Spleen (tissue), 11 donors: ENCODE measurements at regions not wholly inside any gene's neighbourhood (a gene's known extent, or its start where the extent isn't known, plus 50 kb on each side); places are given as distances from the start of the nearest gene placed in this dataset.
"Not testable (repeated sequence)": the region's sequence is repeated elsewhere in the genome, so short reads cannot be mapped to it uniquely, and the experiment has no call there.

Experiments used
- DNase-seq: peaks from one replicate; pipeline ENCODE4 v3.0.0-alpha.2; 2020
- H3K27ac ChIP-seq, 8 donors: fragments of 200-600 bp; sonication (generic) in 7 of 8; 1 replicate in 4 of 8; 2 replicates in 4 of 8; pipeline versions ENCODE4 v1.5.0 to v1.8.0; 2016 to 2021; ENCODE audit warnings: inconsistent platforms in 4 of 8, mild to moderate bottlenecking in 4 of 8, moderate library complexity in 1 of 8
- H3K27me3 ChIP-seq, 7 donors: fragments of 200-600 bp; sonication (generic) in 6 of 7; replicated peaks in 1 of 7; 1 replicate in 4 of 7; 2 replicates in 3 of 7; pipeline versions ENCODE4 v1.5.0 to v1.8.0; 2016 to 2021; ENCODE audit warnings: inconsistent platforms in 3 of 7, mild to moderate bottlenecking in 1 of 7
- H3K36me3 ChIP-seq, 6 donors: fragments of 200-600 bp; sonication (generic) in 5 of 6; 1 replicate in 4 of 6; 2 replicates in 2 of 6; pipeline versions ENCODE4 v1.5.0 to v1.8.0; 2016 to 2021; ENCODE audit warnings: inconsistent platforms in 2 of 6
- H3K4me1 ChIP-seq, 6 donors: fragments of 200-600 bp; sonication (generic) in 5 of 6; 1 replicate in 3 of 6; 2 replicates in 3 of 6; pipeline versions ENCODE4 v1.5.0 to v1.8.0; 2016 to 2021; ENCODE audit warnings: inconsistent platforms in 3 of 6
- H3K4me3 ChIP-seq, 8 donors: fragments of 200-600 bp; sonication (generic) in 7 of 8; 1 replicate in 4 of 8; 2 replicates in 4 of 8; pipeline versions ENCODE4 v1.5.0 to v1.8.0; 2016 to 2021; ENCODE audit warnings: inconsistent platforms in 4 of 8, mild to moderate bottlenecking in 4 of 8, moderate library complexity in 2 of 8
- H3K9me3 ChIP-seq, 8 donors: fragments of 200-600 bp; sonication (generic) in 7 of 8; 1 replicate in 4 of 8; 2 replicates in 4 of 8; pipeline versions ENCODE4 v1.5.0 to v1.8.0; 2016 to 2021; ENCODE audit warnings: inconsistent platforms in 4 of 8
- CTCF ChIP-seq, 11 experiments: fragments of 200-600 bp in 7 of 11; fragments of 450-650 bp in 4 of 11; sonication (generic) in 4 of 11; IDR thresholded peaks in 8 of 11; conservative IDR thresholded peaks in 3 of 11; 1 replicate in 7 of 11; 2 replicates in 4 of 11; pipeline versions ENCODE4 v1.4.0 to v1.8.0; 2016 to 2021; ENCODE audit warnings: antibody characterized with exemption in 11 of 11, inconsistent platforms in 4 of 11, mild to moderate bottlenecking in 1 of 11
- POLR2A ChIP-seq, 3 donors: fragments of 450-650 bp; IDR thresholded peaks; one replicate each; pipeline ENCODE4 v1.5.1; 2017; ENCODE audit warnings: antibody characterized with exemption in 3 of 3, mild to moderate bottlenecking in 1 of 3
- POLR2AphosphoS5 ChIP-seq, 3 donors: sonication (generic); formaldehyde crosslinking; IDR thresholded peaks; one replicate each; pipeline ENCODE4 v1.5.1; 2017; ENCODE audit warnings: antibody characterized with exemption in 3 of 3
- WGBS, 5 donors: extraction: QIAGEN DNeasy Blood & Tissue Kit in 3 of 5; methylation state at CpG; one replicate each; pipeline versions ENCODE4 v1.1.5 to v1.1.7; 2013 to 2018; 5-methylcytosine and 5-hydroxymethylcytosine counted together
- intact Hi-C: fragments of 100-400 bp; cut with DNase I; formaldehyde crosslinking; loops from one replicate; pipeline ENCODE4 v1.15.0; 2023; ENCODE audit warnings: low total_unique reads
- donor health status: healthy with polysubstance abuse.
- donor health status: DM: no; HTN: no; CAD: no; lungs with moderate emphysema.
- donor health status: DM: no; HTN: no; CAD: no.
- donor health status: Bipolar disorder and iron deficiency.
- donor health status: healthy.
- donor health status: DM: no; HTN: no; CAD: no.
- donor health status: DM: yes; HTN: yes; CAD: no.

DNA sequence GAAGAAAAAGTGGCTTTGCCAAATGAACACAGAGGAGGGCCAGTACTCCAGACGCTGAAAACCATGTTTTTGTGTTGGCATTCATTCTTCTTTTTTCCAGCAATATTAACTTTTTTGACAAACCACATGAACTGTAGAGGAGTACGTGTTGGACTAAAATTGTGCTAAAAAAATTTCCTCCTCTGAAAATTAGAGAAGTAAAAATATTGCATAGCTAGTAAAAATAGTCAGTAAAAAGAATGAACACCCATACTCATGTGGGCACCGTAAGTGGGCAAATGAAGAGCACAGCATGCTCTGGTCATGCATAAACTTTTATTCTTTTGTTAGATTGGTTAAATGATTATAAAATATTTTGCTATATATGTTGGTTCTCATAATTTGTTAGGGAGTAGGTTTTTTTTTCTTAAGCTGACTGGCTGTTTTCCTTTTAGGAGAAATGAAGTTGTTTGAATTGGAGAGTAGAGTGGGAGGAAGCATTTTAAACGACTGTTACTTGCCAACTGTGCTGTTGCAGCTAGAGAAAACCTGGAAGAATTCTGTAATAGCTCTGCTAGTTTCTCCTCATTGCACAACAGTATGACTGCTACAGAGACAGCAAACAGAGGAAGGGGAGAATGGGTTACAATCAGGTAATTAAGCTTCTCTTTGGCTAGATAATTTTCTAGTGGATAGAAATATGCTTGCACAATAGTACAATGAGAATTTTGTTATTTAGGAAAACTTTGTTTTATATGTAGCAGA lies 222.4 kb downstream of the KCTD12 start:
- Histone ChIP-seq H3K4me3 (no peak overlapping the region), H3K4me1 (peaks cover 0 to 10% (median 3%) of the 10 kb centered on the region in 6 donors), H3K27me3 (no peaks in the 10 kb centered on the region), H3K9me3 (no peaks in the 10 kb centered on the region), H3K36me3 (no peaks in the 10 kb centered on the region), H3K27ac (peak overlapping the region in 4 of 8 donors; percentile 10 to 46 (median 32))
- no peak for DNase-seq
- WGBS, 5 donors: 38 to 52% (median 40%) methylated on average over 4 of the region's 4 CpGs
- TF ChIP-seq POLR2A (IDR thresholded peaks at IDR 0.05): no peak
- TF ChIP-seq CTCF (IDR thresholded peaks at IDR 0.05 in 8 of 11, conservative IDR thresholded peaks at IDR 0.05 in 3 of 11): no peak
- TF ChIP-seq POLR2AphosphoS5 (IDR thresholded peaks at IDR 0.05): no peak
- intact Hi-C loops: loop anchor here (10.0 kb wide), 1 partner anchor 241 kb away; no protein-coding TSS in a partner anchor

GRCh38 chr13:76659074-76659473 lies 227.1 kb downstream of the KCTD12 start:
- 91 to 97% (median 92%) methylated on average over 7 of the region's 7 CpGs for WGBS, 5 donors
- intact Hi-C loops, H3K27me3 ChIP-seq, H3K36me3 ChIP-seq, DNase-seq, H3K27ac ChIP-seq, H3K4me3 ChIP-seq, H3K9me3 ChIP-seq: not testable (repeated sequence)
- H3K4me1 ChIP-seq: peaks cover 0 to 20% (median 3%) of the 10 kb centered on the region in 6 donors

DNA sequence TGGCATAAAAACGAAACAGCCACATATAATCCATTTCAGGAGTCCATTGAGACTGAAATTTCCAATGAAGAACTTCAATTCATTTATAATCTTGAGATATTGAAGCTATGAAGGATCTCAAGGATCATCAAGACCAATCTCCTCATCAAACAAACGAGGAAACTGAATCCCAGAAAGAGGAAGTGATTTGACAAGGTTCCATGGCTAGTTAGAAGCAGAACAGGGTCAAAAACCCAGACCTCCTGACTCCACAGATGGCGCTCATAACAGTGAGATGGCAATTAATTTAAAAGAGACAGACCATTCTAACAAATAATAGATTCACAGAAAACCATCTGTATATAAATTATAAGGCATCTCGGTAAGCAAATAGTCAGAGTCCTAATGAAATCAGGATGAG lies 229.7 kb downstream of the KCTD12 start:
- peak overlapping the region in 1 of 8 donors; percentile 17 for H3K4me3 ChIP-seq
- 44 to 54% (median 48%) methylated on average over 4 of the region's 4 CpGs for WGBS, 5 donors
- peak overlapping the region in 6 of 8 donors; percentile 24 to 69 (median 58) for H3K27ac ChIP-seq
- no peaks in the 10 kb centered on the region for H3K27me3 ChIP-seq
- no peak for TF ChIP-seq POLR2A (IDR thresholded peaks at IDR 0.05)
- no peak for TF ChIP-seq POLR2AphosphoS5 (IDR thresholded peaks at IDR 0.05)
- no peak for TF ChIP-seq CTCF (IDR thresholded peaks at IDR 0.05 in 8 of 11, conservative IDR thresholded peaks at IDR 0.05 in 3 of 11)
- peaks cover 0 to 17% (median 0%) of the 10 kb centered on the region in 6 donors for H3K4me1 ChIP-seq
- intact Hi-C loops: no loop called here
- no peaks in the 10 kb centered on the region for H3K36me3 ChIP-seq
- no peak for DNase-seq
- no peaks in the 10 kb centered on the region for H3K9me3 ChIP-seq

GRCh38 chr13:76656056-76656455 lies 230.1 kb downstream of the KCTD12 start:
- Histone ChIP-seq H3K27me3 (no peaks in the 10 kb centered on the region), H3K36me3 (no peaks in the 10 kb centered on the region), H3K4me1 (peaks cover 0 to 17% (median 0%) of the 10 kb centered on the region in 6 donors), H3K27ac (peak overlapping the region in 6 of 8 donors; percentile 24 to 69 (median 58)), H3K4me3 (peak overlapping the region in 1 of 8 donors; percentile 17), H3K9me3 (no peaks in the 10 kb centered on the region)
- WGBS, 5 donors: 46 to 74% (median 56%) methylated on average over 2 of the region's 2 CpGs
- TF ChIP-seq POLR2A (IDR thresholded peaks at IDR 0.05) (no peak), POLR2AphosphoS5 (IDR thresholded peaks at IDR 0.05) (no peak), CTCF (IDR thresholded peaks at IDR 0.05 in 8 of 11, conservative IDR thresholded peaks at IDR 0.05 in 3 of 11) (no peak)
- intact Hi-C loops: no loop called here
- DNase-seq: no peak
